ENCODE measurements at regions not wholly inside any gene's neighbourhood (a gene's known extent, or its start where the extent isn't known, plus 50 kb on each side); places are given as distances from the start of the nearest gene placed in this dataset.

- intact Hi-C loops (cut with DNase I), result no loop called here
- Histone ChIP-seq H3K9me3 (peaks cover 6% of the 10 kb centered on the region), H3K27ac (no peak overlapping the region), H3K4me1 (no peaks in the 10 kb centered on the region), H3K4me3 (no peak overlapping the region), H3K27me3 (ENCODE audit: low read depth) (no peaks in the 10 kb centered on the region), H3K36me3 (no peaks in the 10 kb centered on the region)
- TF ChIP-seq CTCF (IDR thresholded peaks at IDR 0.05), result no peak
- no peak for ATAC-seq
- DNase-seq, result no peak
Measured at GRCh38 chr4:63464393-63464792, 944.9 kb downstream of the TECRL start.

GRCh38 chr4:63460075-63460474 is 949.2 kb downstream of the TECRL start:
- ATAC-seq (no peak), DNase-seq (no peak)
- no peak for TF ChIP-seq CTCF (IDR thresholded peaks at IDR 0.05)
- Histone ChIP-seq H3K9me3 (peaks cover 4% of the 10 kb centered on the region), H3K4me3 (no peak overlapping the region), H3K27ac (no peak overlapping the region), H3K27me3 (ENCODE audit: low read depth) (no peaks in the 10 kb centered on the region), H3K36me3 (no peaks in the 10 kb centered on the region), H3K4me1 (no peaks in the 10 kb centered on the region)
- intact Hi-C loops (cut with DNase I), result no loop called here

- no peak for DNase-seq
- H3K27me3 ChIP-seq (ENCODE audit: low read depth), result no peaks in the 10 kb centered on the region
- intact Hi-C loops (cut with DNase I), result no loop called here
- H3K27ac ChIP-seq, result no peak overlapping the region
- no peaks in the 10 kb centered on the region for H3K9me3 ChIP-seq
- no peak for TF ChIP-seq CTCF (IDR thresholded peaks at IDR 0.05)
- no peaks in the 10 kb centered on the region for H3K36me3 ChIP-seq
- no peak overlapping the region for H3K4me3 ChIP-seq
- no peak for ATAC-seq
- H3K4me1 ChIP-seq, result no peaks in the 10 kb centered on the region
Measured at GRCh38 chr4:63459329-63459728, 949.9 kb downstream of the TECRL start.

GRCh38 chr4:63458010-63458409 is 951.2 kb downstream of the TECRL start:
- ATAC-seq, result no peak

GRCh38 chr4:63440236-63440635 is 969.0 kb downstream of the TECRL start:
- TF ChIP-seq CTCF (IDR thresholded peaks at IDR 0.05), result no peak
- no peak for ATAC-seq
- no peaks in the 10 kb centered on the region for H3K36me3 ChIP-seq
- H3K27me3 ChIP-seq (ENCODE audit: low read depth), result no peaks in the 10 kb centered on the region
- no peak overlapping the region for H3K4me3 ChIP-seq
- no peak for DNase-seq
- H3K9me3 ChIP-seq, result peaks cover 3% of the 10 kb centered on the region
- no peaks in the 10 kb centered on the region for H3K4me1 ChIP-seq
- no peak overlapping the region for H3K27ac ChIP-seq
- intact Hi-C loops (cut with DNase I), result no loop called here

More at GRCh38 chr4:63458010-63458409, 951.2 kb downstream of the TECRL start:
- H3K9me3 ChIP-seq, result no peaks in the 10 kb centered on the region
- no peak overlapping the region for H3K27ac ChIP-seq
- H3K4me3 ChIP-seq, result no peak overlapping the region
- H3K4me1 ChIP-seq, result no peaks in the 10 kb centered on the region
- no peaks in the 10 kb centered on the region for H3K27me3 ChIP-seq (ENCODE audit: low read depth)
- H3K36me3 ChIP-seq, result no peaks in the 10 kb centered on the region
- no peak for DNase-seq
- no peak for TF ChIP-seq CTCF (IDR thresholded peaks at IDR 0.05)
- intact Hi-C loops (cut with DNase I), result no loop called here

- Histone ChIP-seq H3K4me1 (no peaks in the 10 kb centered on the region), H3K27me3 (ENCODE audit: low read depth) (no peaks in the 10 kb centered on the region), H3K4me3 (no peak overlapping the region), H3K36me3 (no peaks in the 10 kb centered on the region), H3K27ac (no peak overlapping the region), H3K9me3 (no peaks in the 10 kb centered on the region)
- TF ChIP-seq CTCF (IDR thresholded peaks at IDR 0.05), result no peak
- ATAC-seq (no peak), DNase-seq (no peak)
- intact Hi-C loops (cut with DNase I), result no loop called here
Measured at GRCh38 chr4:63430105-63430504, 979.1 kb downstream of the TECRL start.

Measured in lower lobe of right lung (tissue), 2 donors.